Activated gamma-delta T cell treated with anti-CD3 and anti-CD28 coated beads, Interleukin-2, amount 50 U/mL, for 16 hours (primary cell): ENCODE measurements at regions not wholly inside any gene's neighbourhood (a gene's known extent, or its start where the extent isn't known, plus 50 kb on each side); places are given as distances from the start of the nearest gene placed in this dataset.
"Not testable (repeated sequence)": the region's sequence is repeated elsewhere in the genome, so short reads cannot be mapped to it uniquely, and the experiment has no call there.

ENCODE experiments used
- DNase-seq: peaks from one replicate; pipeline ENCODE4 v3.0.0-alpha.2; 2020; ENCODE audit warnings: low read depth

- no peak for DNase-seq
Measured at GRCh38 chr7:148472406-148472805, 118.2 kb upstream of the C7orf33 start.

DNA sequence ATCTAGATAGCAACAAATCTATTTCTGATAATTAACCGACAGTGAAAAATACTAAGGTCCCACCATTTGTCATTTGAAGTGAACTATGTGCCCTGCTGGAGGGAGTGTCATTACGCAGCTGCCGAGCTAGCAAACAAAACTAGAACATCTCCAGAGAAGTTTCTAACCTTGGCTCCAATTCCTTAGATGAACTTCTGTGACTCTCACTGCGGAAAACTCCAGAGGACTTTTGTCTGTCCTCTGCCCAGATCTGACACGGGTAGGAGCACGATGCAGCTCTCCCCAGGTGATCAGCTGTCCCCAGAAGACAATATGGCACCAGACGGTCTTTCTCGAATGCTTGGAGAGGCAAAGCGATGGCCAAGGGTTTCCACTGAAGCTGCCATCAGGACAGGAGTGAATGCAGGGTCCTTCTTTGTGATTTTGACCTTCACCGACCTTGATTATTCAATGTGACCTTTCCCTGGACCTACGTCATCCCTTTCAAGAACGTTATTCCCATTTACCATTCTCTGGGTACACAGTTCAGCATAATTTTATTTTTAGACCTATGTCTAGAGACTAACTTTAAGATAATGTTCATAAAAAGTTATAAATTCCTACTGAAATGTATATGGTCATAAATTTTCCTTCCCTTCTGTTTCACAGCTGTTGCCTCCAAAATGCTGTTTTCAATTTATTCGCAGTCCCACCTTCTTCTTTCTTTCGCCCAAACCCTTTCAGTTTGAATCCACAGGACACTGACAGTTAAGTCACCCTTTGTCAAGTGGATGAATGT, 116.7 kb upstream of the C7orf33 start:
- no peak for DNase-seq

DNA sequence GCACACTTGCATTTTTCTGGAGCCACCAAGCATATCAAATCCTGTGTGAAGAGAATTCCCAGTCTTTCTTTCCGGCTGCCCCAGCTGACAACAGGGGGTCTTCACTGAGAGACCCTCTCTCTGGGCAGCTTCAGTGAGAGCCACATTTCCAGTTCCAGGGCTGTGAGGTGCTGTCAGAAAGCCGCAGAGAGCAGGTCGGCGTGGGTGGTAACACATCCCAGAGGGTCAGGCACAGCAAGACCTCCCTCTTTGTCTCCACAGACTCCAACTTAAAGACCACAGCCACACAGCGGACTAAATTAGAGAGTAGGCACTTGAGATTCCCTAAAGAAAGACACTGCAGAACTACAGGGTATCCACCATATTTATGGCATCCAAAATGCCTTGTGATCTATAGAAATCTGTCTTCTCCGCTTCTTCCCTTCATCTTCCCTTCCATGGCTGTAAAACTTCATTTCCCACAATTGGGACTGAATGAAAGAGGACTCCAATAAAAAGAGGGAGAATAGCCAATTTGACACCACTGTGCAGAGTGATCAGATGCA, 116.0 kb upstream of the C7orf33 start:
- DNase-seq: no peak

DNA sequence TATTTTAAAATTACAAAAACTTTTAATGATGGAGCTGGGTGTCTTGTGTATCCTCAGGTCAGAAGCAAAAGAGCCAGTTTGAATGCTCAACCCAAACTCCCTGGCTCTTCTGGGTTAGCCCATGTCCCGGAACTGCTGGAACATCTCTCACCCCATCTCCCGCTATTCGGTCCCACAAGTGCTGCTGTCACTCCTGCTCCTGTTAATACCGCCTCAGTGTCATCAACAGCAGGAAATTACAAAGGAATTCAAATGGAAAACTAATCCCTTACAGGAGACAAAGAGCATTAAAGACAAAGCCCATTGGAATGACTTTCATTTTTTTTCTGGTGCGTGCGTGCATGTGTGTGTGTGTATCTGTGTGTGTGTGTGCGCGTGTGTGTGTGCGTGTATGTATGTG, 112.0 kb upstream of the C7orf33 start:
- DNase-seq: no peak

GRCh38 chr7:148480479-148481146, 110.0 kb upstream of the C7orf33 start:
- no peak for DNase-seq

DNA sequence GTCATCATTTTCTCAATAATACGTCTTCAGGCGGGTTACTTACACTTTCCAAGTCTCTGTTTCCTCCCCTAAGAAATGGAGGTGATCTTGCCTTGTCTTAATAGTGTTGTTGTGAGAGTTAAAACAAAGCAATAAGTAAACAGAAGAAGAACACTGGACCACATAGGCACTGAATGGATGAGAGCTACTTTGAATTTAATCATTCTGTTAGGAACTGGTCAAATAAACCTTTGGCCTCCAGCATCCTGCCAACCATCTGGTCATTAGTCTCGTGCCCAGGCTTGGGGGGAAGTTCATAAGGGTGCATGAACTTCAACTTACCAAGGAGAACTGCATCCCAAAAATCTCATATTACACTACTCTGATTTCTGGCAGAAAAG, 109.4 kb upstream of the C7orf33 start:
- DNase-seq: no peak

DNA sequence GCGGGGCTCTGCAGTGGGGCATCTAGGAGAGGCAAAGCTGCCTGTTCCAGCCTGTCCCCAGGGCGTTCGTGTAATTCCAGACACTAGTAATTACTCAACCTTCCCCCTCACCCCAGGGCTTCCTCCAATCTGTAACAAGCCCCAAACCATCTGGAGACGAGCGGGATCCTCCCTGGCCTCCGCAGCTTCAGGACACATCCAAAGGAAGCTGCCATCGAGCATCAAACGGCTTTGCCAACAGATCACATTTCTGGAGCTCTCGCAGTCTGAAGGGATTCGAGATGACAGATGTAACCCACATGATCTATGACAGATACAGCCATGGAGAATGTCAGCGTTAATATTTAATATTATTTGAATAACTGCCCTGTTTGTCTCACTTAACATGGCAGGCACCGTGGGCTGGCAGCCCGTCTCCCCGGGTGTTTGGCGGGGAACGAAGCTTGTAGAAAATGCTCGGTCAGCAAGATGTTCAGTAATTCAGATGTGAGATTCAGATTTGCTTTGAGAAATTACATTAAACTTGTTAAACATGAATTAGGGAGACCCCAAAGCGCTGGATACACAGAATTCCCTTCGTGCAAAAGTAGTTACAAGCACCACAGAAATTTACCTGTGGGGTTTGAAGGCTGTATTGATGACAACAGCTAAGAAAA, 108.5 kb upstream of the C7orf33 start:
- DNase-seq: no peak

DNA sequence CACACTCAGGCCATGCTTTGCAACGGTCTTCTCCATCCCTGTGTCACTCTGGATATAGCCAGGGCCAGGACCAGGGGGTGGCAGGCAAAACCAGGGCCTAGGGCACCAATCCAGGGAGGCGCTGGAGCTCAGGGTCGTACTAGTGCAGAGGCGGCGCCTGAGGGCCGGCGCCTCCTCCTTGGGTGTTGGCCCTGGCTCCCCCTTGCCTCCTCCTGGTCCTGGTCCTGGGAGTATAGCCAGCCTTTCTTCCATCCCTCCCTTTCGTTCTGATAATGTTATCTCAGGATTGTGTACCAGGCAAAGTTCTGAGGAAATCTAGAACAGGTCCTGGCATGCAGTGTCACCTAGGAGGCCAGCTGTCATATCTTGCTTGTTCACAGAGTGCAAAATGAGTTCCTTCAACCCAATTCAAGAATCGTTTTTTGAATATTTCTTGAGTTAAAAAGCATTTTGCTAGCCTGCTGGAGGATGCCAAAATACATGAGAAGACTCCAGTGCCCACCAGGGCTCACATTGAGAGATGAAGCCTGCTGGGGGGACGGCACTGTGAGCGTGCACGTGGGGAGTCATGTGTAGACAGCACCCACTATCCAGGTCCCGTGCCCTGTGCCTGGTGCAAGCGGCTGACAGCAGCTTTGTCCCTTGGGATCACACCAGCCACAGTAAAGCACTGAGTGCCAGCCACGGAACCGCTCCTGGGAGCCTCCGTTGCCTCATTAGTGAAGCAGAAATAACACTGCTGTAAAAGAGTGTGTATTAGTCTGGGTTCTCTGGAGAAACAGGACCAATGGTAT, 106.9 kb upstream of the C7orf33 start:
- DNase-seq: no peak

GRCh38 chr7:148484486-148484885, 106.1 kb upstream of the C7orf33 start:
- no peak for DNase-seq

DNA sequence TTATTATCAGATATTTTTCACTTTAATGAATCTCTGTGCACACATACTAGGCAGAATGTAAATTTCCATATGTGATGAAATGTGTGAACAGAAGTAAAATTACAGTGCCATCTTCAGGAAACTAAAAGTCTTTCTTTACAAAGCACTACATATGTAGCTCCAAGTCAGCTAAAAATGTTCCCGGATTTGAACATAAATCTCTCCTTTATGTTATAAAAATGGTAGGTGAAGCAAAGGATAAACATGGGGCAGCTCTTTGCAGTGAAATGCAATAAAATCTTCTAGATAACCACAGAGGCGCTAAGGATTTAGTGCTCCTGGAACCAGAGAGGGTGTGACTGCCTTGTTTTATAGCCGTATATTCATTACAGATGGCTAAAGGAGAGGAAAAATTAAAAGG, 104.9 kb upstream of the C7orf33 start:
- DNase-seq: no peak

GRCh38 chr7:148486937-148487336, 103.6 kb upstream of the C7orf33 start:
- DNase-seq: no peak

- DNase-seq: no peak
Measured at GRCh38 chr7:148487912-148488311, 102.7 kb upstream of the C7orf33 start.

GRCh38 chr7:148489678-148490077, 100.9 kb upstream of the C7orf33 start:
- no peak for DNase-seq

- DNase-seq: no peak
Measured at GRCh38 chr7:148492157-148492860, 98.3 kb upstream of the C7orf33 start.

DNA sequence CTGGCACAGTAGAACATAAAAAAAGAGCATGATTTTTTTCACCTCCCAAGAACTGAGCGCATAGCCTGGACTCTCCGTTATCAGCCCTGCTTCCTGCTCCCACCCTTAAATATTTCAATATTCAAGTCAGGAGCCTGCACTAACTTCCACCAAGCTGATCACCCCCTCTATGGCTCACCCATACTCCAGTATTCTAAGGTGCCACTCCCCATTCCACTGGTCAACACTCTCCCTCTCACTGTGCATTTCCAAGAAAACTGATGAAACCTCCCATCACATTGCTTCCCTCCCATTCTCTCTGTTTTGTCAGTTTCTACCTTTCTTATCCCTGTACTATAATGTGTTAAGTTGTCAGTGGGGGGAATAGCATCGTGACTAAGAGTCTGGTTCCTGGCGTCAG, 95.0 kb upstream of the C7orf33 start:
- no peak for DNase-seq

DNA sequence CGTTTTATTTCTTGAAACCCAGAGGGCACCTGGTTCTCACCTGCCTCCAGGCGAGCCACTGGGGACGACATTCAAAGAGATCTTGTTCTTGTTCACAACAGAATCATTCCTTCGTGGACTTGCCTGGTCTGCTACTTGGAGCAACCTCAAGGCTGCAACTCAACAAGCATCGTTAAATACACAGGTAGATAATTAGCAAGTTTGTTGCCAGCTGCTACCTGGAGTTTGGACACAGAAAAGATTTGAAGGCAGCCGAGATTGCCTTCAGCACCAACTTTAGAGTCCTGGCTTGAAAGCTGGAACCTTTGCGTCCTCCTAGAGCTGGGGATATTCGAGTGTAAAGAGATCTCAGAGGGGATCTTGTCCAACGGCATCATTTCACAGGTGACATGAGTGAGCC, 89.6 kb upstream of the C7orf33 start:
- no peak for DNase-seq

DNA sequence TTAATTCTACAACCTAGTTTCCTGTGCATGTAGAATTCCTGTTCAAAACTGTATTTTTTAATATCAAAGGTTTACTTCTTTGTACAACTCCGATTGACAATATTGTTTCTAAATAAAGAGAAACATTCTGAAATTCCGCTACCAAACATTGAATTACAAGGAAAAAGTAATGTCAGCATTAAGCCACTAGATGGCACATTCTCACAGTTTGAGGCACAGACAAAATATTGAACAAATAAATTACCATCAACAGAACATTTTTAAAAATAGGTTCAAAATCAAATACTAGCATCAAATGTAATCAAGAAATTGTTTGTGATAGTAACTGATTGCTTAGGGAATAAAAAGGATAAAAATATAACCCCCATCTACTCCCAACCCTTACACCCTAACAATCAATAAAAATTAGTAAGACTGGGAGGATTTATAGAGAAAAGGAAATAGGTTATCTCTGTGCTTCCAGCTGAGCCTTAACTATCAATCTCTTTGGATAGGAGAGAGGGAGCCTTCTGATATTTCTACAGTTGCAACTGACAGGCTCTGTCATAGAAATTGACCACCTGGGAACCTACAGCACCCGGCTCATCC, 86.6 kb upstream of the C7orf33 start:
- no peak for DNase-seq

GRCh38 chr7:148505645-148506375, 84.8 kb upstream of the C7orf33 start:
- DNase-seq: no peak

DNA sequence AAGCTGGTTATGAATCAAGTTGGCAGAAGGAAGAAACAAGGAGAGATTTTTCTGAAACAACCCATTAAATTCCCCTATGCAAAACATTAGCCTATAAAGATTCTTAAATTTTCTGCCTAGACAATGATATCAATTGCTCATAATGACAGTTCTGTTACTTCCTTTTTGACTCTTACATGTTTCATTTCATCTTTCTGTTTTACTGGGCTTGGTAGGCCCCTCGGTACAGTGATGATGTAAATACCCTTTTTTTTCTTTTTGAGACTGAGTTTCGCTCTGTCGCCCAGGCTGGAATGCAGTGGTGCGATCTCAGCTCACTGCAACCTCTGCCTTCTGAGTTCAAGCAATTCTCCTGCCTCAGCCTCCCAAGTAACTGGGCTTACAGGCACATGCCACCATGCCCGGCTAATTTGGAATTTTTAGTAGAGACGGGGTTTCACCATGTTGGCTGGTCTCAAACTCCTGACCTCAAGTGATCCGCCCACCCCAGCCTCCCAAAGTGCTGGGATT, 83.4 kb upstream of the C7orf33 start:
- DNase-seq: not testable (repeated sequence)

GRCh38 chr7:148507787-148508186, 82.8 kb upstream of the C7orf33 start:
- no peak for DNase-seq
